SK-N-SH (cell line): ENCODE measurements at regions not wholly inside any gene's neighbourhood (a gene's known extent, or its start where the extent isn't known, plus 50 kb on each side); places are given as distances from the start of the nearest gene placed in this dataset.

Experiments
- CTCF ChIA-PET: fragments of 300-600, 350-600 bp; formaldehyde crosslinking; extraction: SDS; loops from one replicate; lab custom pipeline; 2021; lab: Yijun Ruan, JAX
- POLR2A ChIA-PET: fragments of 350-600 bp; sonication (Branson Sonifier 250); formaldehyde crosslinking; extraction: SDS; loops from one replicate; lab custom pipeline; 2020; ENCODE audit warnings: antibody characterized with exemption, inconsistent platforms; lab: Yijun Ruan, JAX
- DNase-seq: peaks from one replicate; pipeline ENCODE4 v3.0.0; 2012
- H2AFZ ChIP-seq: fragments of 200-600 bp; sonication (generic); 2 replicates; pipeline ENCODE4 v1.8.1; 2016; ENCODE audit warnings: antibody characterized with exemption, mild to moderate bottlenecking, low read depth
- H3F3A ChIP-seq: fragments of 200-600 bp; sonication (generic); replicated peaks from 2 replicates; pipeline ENCODE3; 2016; ENCODE audit warnings: antibody characterized with exemption, mild to moderate bottlenecking; ENCODE audit not compliant: insufficient read depth
- H3K27ac ChIP-seq, 2 experiments: fragments of 200-500 bp in 1 of 2; fragments of 200-600 bp in 1 of 2; sonication (Bioruptor generic) in 1 of 2; sonication (generic), shearing (Covaris generic) in 1 of 2; 2 replicates each; pipeline versions ENCODE4 v1.5.1 to v1.6.1; 2014 to 2016; ENCODE audit warnings: low read depth in 2 of 2, inconsistent platforms in 1 of 2, low read length in 1 of 2, mild to moderate bottlenecking in 1 of 2, mixed read lengths in 1 of 2
- H3K27me3 ChIP-seq: fragments of 200-600 bp; sonication (generic), shearing (Covaris generic); 2 replicates; pipeline ENCODE4 v1.6.1; 2016; ENCODE audit warnings: mixed run types; ENCODE audit not compliant: insufficient read depth
- H3K36me3 ChIP-seq, 2 experiments: fragments of 200-500 bp in 1 of 2; fragments of 200-600 bp in 1 of 2; sonication (Bioruptor generic) in 1 of 2; sonication (generic) in 1 of 2; replicated peaks in 1 of 2; 2 replicates each; pipeline versions ENCODE3 to v1.5.1; 2014 to 2016; ENCODE audit warnings: low read length in 1 of 2, mild to moderate bottlenecking in 1 of 2; ENCODE audit not compliant: insufficient read depth in 2 of 2, control insufficient read depth in 1 of 2
- H3K4me1 ChIP-seq, 2 experiments: fragments of 200-500 bp in 1 of 2; fragments of 200-600 bp in 1 of 2; sonication (Bioruptor generic) in 1 of 2; sonication (generic), shearing (Covaris generic) in 1 of 2; 2 replicates each; pipeline versions ENCODE4 v1.5.1 to v1.6.1; 2014 to 2016; ENCODE audit warnings: low read depth in 1 of 2, low read length in 1 of 2, mixed run types in 1 of 2; ENCODE audit not compliant: insufficient read depth in 2 of 2, control insufficient read depth in 1 of 2
- H3K4me2 ChIP-seq: fragments of 200-600 bp; sonication (generic), shearing (Covaris generic); 2 replicates; pipeline ENCODE4 v1.6.1; 2017; ENCODE audit warnings: mixed run types
- H3K4me3 ChIP-seq, 2 experiments: fragments of 200-500 bp in 1 of 2; fragments of 200-600 bp in 1 of 2; sonication (Bioruptor generic) in 1 of 2; sonication (generic), shearing (Covaris generic) in 1 of 2; 2 replicates each; pipeline versions ENCODE4 v1.5.1 to v1.8.1; 2014 to 2016; ENCODE audit warnings: low read depth in 2 of 2, inconsistent platforms in 1 of 2, low read length in 1 of 2, mild to moderate bottlenecking in 1 of 2, mixed read lengths in 1 of 2, moderate library complexity in 1 of 2
- H3K79me2 ChIP-seq: fragments of 200-600 bp; sonication (generic); 2 replicates; pipeline ENCODE4 v1.8.1; 2017; ENCODE audit warnings: mild to moderate bottlenecking; ENCODE audit not compliant: insufficient read depth
- H3K9ac ChIP-seq: fragments of 200-600 bp; sonication (generic); 2 replicates; pipeline ENCODE4 v1.6.1; 2017; ENCODE audit warnings: mixed run types
- H3K9me2 ChIP-seq: fragments of 200-600 bp; sonication (generic); 2 replicates; pipeline ENCODE4 v1.6.1; 2017; ENCODE audit warnings: mixed run types
- H3K9me3 ChIP-seq: fragments of 200-600 bp; sonication (generic); 2 replicates; pipeline ENCODE4 v1.6.1; 2017; ENCODE audit warnings: mixed run types, mild to moderate bottlenecking, moderate library complexity
- H4K20me1 ChIP-seq: fragments of 200-600 bp; sonication (generic); 2 replicates; pipeline ENCODE4 v1.6.1; 2017; ENCODE audit warnings: mild to moderate bottlenecking, mixed run types; ENCODE audit not compliant: insufficient read depth
- EZH2phosphoT487 ChIP-seq: fragments of 200-600 bp; sonication (generic); IDR thresholded peaks from 2 replicates; pipeline ENCODE4 v1.6.1; 2017; ENCODE audit warnings: low read depth, mixed run types, mild to moderate bottlenecking, antibody characterized with exemption, moderate library complexity, borderline replicate concordance
- FOXM1 ChIP-seq: IDR thresholded peaks from 2 replicates; pipeline ENCODE4 v1.4.0; 2012; ENCODE audit warnings: low read depth, mild to moderate bottlenecking
- GABPA ChIP-seq: IDR thresholded peaks from 2 replicates; pipeline ENCODE4 v1.4.0; 2012; ENCODE audit warnings: low read depth, mild to moderate bottlenecking
- IRF3 ChIP-seq: fragments of 150-350 bp; IDR thresholded peaks from 2 replicates; pipeline ENCODE4 v1.6.1; 2016; ENCODE audit warnings: mild to moderate bottlenecking, low read depth, low read length
- MEF2A ChIP-seq: IDR thresholded peaks from 2 replicates; pipeline ENCODE4 v1.4.0; 2012; ENCODE audit warnings: low read depth, borderline replicate concordance
- NRF1 ChIP-seq: IDR thresholded peaks from 2 replicates; pipeline ENCODE4 v1.6.1; 2012; ENCODE audit warnings: low read depth, mild to moderate bottlenecking, low read length
- PBX3 ChIP-seq: IDR thresholded peaks from 2 replicates; pipeline ENCODE4; 2012
- RCOR1 ChIP-seq: fragments of 150-350 bp; IDR thresholded peaks from 2 replicates; pipeline ENCODE4 v1.6.1; 2017; ENCODE audit warnings: antibody characterized with exemption, low read length
- RFX5 ChIP-seq: IDR thresholded peaks from 2 replicates; pipeline ENCODE4 v1.6.1; 2012; ENCODE audit warnings: mild to moderate bottlenecking, improper control_type of control experiment, low read length
- SIN3A ChIP-seq: IDR thresholded peaks from 2 replicates; pipeline ENCODE4 v1.6.1; 2012; ENCODE audit warnings: low read depth, mild to moderate bottlenecking, low read length, moderate library complexity, borderline replicate concordance
- TAF1 ChIP-seq: IDR thresholded peaks from 2 replicates; pipeline ENCODE4 v1.6.1; 2012; ENCODE audit warnings: low read depth, mild to moderate bottlenecking, low read length, moderate library complexity, borderline replicate concordance
- TCF12 ChIP-seq: IDR thresholded peaks from 2 replicates; pipeline ENCODE4 v1.4.0; 2012
- TEAD4 ChIP-seq: IDR thresholded peaks from 2 replicates; pipeline ENCODE4 v1.4.0; 2012; ENCODE audit warnings: mild to moderate bottlenecking, borderline replicate concordance; ENCODE audit not compliant: insufficient read depth
- ZBTB33 ChIP-seq: IDR thresholded peaks from 2 replicates; pipeline ENCODE4 v1.4.0; 2012; ENCODE audit warnings: low read depth, borderline replicate concordance
- WGBS: methylation state at CpG from one replicate; pipeline ENCODE4 v1.1.6; 2017; ENCODE audit warnings: low lambda C conversion rate; 5-methylcytosine and 5-hydroxymethylcytosine counted together

- H3K79me2 ChIP-seq, result no peaks in the 10 kb centered on the region
These were observed 84.1 kb upstream of the DLX6 start for GRCh38 chr7:96921231-96921630.

More at GRCh38 chr7:96921231-96921630, 84.1 kb upstream of the DLX6 start:
- Histone ChIP-seq H2AFZ (no peak overlapping the region), H3K36me3 (no peaks in the 10 kb centered on the region), H3K9ac (no peak overlapping the region), H4K20me1 (no peaks in the 10 kb centered on the region), H3K4me2 (no peak overlapping the region), H3K27ac (no peak overlapping the region), H3K4me1 (no peaks in the 10 kb centered on the region), H3K4me3 (no peak overlapping the region), H3K27me3 (peaks cover 6% of the 10 kb centered on the region; the same call in 1 of the 2 replicates), H3K9me2 (no peaks in the 10 kb centered on the region), H3K9me3 (no peaks in the 10 kb centered on the region), H3F3A (no peaks in the 10 kb centered on the region)
- ChIA-PET CTCF (interaction anchor here (1.1 to 1.8 kb wide), 2 partner anchors 106 to 579 kb away, joined by 5 to 6 read pairs; no protein-coding TSS in a partner anchor), POLR2A (no interaction called here)
- DNase-seq, result no peak
- TF ChIP-seq IRF3, result no peak
- no peak for TF ChIP-seq PBX3
- no peak for TF ChIP-seq SIN3A
- TF ChIP-seq RFX5, result no peak
- no peak for TF ChIP-seq FOXM1
- no peak for TF ChIP-seq ZBTB33
- no peak for TF ChIP-seq TCF12
- TF ChIP-seq TEAD4, result no peak
- TF ChIP-seq RCOR1, result no peak
- no peak for TF ChIP-seq GABPA
- no peak for TF ChIP-seq MEF2A
- no peak for TF ChIP-seq TAF1
- no peak for TF ChIP-seq NRF1
- no peak for TF ChIP-seq EZH2phosphoT487
- WGBS, result 22% methylated on average over 5 of the region's 5 CpGs
